NT2/D1 (cell line): ENCODE measurements at regions not wholly inside any gene's neighbourhood (a gene's known extent, or its start where the extent isn't known, plus 50 kb on each side); places are given as distances from the start of the nearest gene placed in this dataset.

Experiments used
- DNase-seq: peaks from one replicate; pipeline ENCODE4 v3.0.0-alpha.2; 2011; ENCODE audit warnings: low read depth, low spot score
- H3K27me3 ChIP-seq: 2 replicates; pipeline ENCODE4 v1.6.0; 2011; ENCODE audit warnings: mild to moderate bottlenecking; ENCODE audit not compliant: insufficient read length, insufficient read depth
- H3K36me3 ChIP-seq: 2 replicates; pipeline ENCODE4 v1.6.1; 2011; ENCODE audit warnings: mild to moderate bottlenecking, low read length, mixed read lengths; ENCODE audit not compliant: insufficient read depth, insufficient read length
- H3K4me1 ChIP-seq: 2 replicates; pipeline ENCODE4 v1.5.1; 2011; ENCODE audit not compliant: insufficient read depth, insufficient read length
- H3K4me3 ChIP-seq: 2 replicates; pipeline ENCODE4 v1.5.1; 2011; ENCODE audit warnings: low read depth; ENCODE audit not compliant: insufficient read length
- H3K9ac ChIP-seq: 2 replicates; pipeline ENCODE4 v1.6.0; 2011; ENCODE audit warnings: low read depth; ENCODE audit not compliant: insufficient read length
- H3K9me3 ChIP-seq: 2 replicates; pipeline ENCODE4 v1.5.1; 2011; ENCODE audit warnings: mild to moderate bottlenecking, low read length; ENCODE audit not compliant: insufficient read depth
- SUZ12 ChIP-seq: IDR thresholded peaks from 2 replicates; pipeline ENCODE4 v1.6.1; 2011; ENCODE audit not compliant: insufficient read length, insufficient read depth; ENCODE audit errors: extremely low read depth
- YY1 ChIP-seq: IDR thresholded peaks from 2 replicates; pipeline ENCODE4 v1.6.1; 2011; ENCODE audit not compliant: insufficient read length, insufficient read depth
- ZNF274 ChIP-seq: IDR thresholded peaks from 2 replicates; pipeline ENCODE4 v1.6.1; 2011; ENCODE audit warnings: mild to moderate bottlenecking, low read depth, low read length

- no peaks in the 10 kb centered on the region for H3K9me3 ChIP-seq
- no peaks in the 10 kb centered on the region for H3K36me3 ChIP-seq
- H3K27me3 ChIP-seq: no peaks in the 10 kb centered on the region
- TF ChIP-seq SUZ12 (no peak), YY1 (no peak), ZNF274 (no peak)
- no peaks in the 10 kb centered on the region for H3K4me1 ChIP-seq
- H3K4me3 ChIP-seq: no peak overlapping the region
- no peak for DNase-seq
- H3K9ac ChIP-seq: no peak overlapping the region
Measured at GRCh38 chr2:157056200-157056676, 201.3 kb upstream of the GALNT5 start.

DNA sequence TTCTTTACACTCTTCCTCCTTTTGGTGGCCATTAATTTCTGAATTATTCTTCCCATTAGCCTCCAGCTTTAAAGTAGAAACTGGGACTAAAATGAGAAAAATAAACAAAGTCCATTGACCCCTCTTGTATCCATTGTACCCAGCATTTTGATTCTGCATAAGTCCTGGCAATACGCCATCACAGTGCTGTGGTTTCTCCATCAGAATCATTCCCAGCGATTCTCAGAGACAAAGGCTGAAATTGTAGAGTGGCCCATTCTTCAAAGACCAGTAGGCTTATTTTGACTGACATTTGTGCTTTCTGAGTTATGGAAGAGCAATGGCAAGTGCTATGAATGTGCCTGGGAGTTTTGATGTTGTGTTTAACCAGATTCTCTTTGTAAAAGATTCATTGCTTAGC, 199.3 kb upstream of the GALNT5 start:
- Histone ChIP-seq H3K9me3 (no peaks in the 10 kb centered on the region), H3K9ac (no peak overlapping the region), H3K36me3 (no peaks in the 10 kb centered on the region), H3K4me3 (no peak overlapping the region), H3K4me1 (no peaks in the 10 kb centered on the region), H3K27me3 (no peaks in the 10 kb centered on the region)
- TF ChIP-seq ZNF274 (no peak), YY1 (no peak), SUZ12 (no peak)
- DNase-seq: no peak

DNA sequence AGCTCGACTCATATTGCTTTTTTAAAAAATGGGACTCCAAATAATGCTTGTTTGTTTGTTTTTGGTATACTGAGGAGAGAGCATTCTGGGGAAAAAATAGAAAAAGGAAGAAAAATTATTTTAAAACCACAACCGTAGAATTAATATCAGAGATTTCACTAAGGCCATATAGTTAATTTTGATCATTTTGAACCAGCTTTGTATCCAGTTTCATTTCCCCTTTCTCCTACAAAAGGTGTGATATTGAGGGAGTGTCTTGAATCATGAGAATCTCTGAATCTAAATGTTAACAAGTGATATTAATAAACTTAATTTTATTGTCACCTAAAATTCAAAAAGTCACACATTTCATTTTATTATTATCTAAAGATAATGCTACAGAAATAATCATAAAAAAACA, 198.5 kb upstream of the GALNT5 start:
- no peaks in the 10 kb centered on the region for H3K27me3 ChIP-seq
- H3K36me3 ChIP-seq: no peaks in the 10 kb centered on the region
- H3K9ac ChIP-seq: no peak overlapping the region
- no peak for DNase-seq
- TF ChIP-seq ZNF274 (no peak), YY1 (no peak), SUZ12 (no peak)
- no peaks in the 10 kb centered on the region for H3K4me1 ChIP-seq
- H3K4me3 ChIP-seq: no peak overlapping the region
- no peaks in the 10 kb centered on the region for H3K9me3 ChIP-seq

GRCh38 chr2:157061799-157062198, 195.7 kb upstream of the GALNT5 start:
- no peak for DNase-seq
- no peak overlapping the region for H3K4me3 ChIP-seq

GRCh38 chr2:157067562-157067961, 189.9 kb upstream of the GALNT5 start:
- DNase-seq: no peak
- Histone ChIP-seq H3K27me3 (no peaks in the 10 kb centered on the region), H3K36me3 (no peaks in the 10 kb centered on the region), H3K4me1 (no peaks in the 10 kb centered on the region), H3K9me3 (no peaks in the 10 kb centered on the region), H3K4me3 (no peak overlapping the region), H3K9ac (no peak overlapping the region)
- TF ChIP-seq YY1 (no peak), ZNF274 (no peak), SUZ12 (no peak)

More at GRCh38 chr2:157061799-157062198, 195.7 kb upstream of the GALNT5 start:
- Histone ChIP-seq H3K9ac (no peak overlapping the region), H3K9me3 (no peaks in the 10 kb centered on the region), H3K27me3 (no peaks in the 10 kb centered on the region), H3K36me3 (no peaks in the 10 kb centered on the region), H3K4me1 (no peaks in the 10 kb centered on the region)
- no peak for TF ChIP-seq ZNF274

DNA sequence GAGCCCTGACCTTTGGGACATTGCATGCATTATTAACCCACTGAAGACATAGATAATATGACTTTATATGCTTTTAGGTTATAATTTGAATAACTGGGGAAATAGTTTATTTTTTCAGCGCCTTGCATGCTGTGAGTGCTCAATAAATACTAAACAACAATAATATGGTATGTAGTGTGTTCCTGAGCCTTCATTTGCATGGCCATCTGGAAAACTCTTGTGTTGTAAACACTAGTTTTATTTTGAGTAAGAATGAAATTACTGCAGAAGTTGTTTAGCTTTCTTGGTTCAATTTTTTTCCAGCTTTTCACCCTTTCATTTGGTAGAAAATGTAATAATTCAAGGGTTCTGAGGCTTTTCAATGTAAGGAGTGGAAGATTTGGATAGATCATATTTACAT, 189.3 kb upstream of the GALNT5 start:
- no peak for DNase-seq
- no peak for TF ChIP-seq YY1
- no peak for TF ChIP-seq ZNF274
- no peak for TF ChIP-seq SUZ12

DNA sequence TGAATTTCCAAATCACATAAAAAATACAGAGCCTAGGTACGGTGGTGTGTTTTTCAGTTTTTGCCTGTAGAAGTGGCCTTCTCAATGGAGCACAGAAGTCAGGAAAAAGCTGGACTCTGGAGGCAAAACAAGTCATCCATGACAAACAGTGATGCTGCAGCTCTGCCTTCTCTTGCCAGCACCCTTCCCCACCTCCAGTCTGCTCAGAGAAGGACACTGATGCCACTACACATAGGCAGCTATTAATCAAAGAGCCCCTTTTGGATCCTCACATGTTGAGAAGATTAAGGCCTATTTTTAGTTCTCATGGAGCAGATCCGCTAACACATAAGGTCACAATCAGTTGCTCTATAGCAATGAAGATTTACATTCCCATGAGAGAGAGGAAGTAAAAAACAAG, 181.6 kb upstream of the GALNT5 start:
- H3K9me3 ChIP-seq: no peaks in the 10 kb centered on the region
- H3K9ac ChIP-seq: no peak overlapping the region
- no peak for DNase-seq
- TF ChIP-seq SUZ12 (no peak), ZNF274 (no peak), YY1 (no peak)
- no peaks in the 10 kb centered on the region for H3K36me3 ChIP-seq
- H3K4me3 ChIP-seq: no peak overlapping the region
- H3K4me1 ChIP-seq: no peaks in the 10 kb centered on the region
- H3K27me3 ChIP-seq: no peaks in the 10 kb centered on the region

More for the DNA sequence above, 189.3 kb upstream of the GALNT5 start:
- H3K4me3 ChIP-seq: no peak overlapping the region
- no peak overlapping the region for H3K9ac ChIP-seq
- no peaks in the 10 kb centered on the region for H3K27me3 ChIP-seq
- H3K9me3 ChIP-seq: no peaks in the 10 kb centered on the region
- H3K36me3 ChIP-seq: no peaks in the 10 kb centered on the region
- H3K4me1 ChIP-seq: no peaks in the 10 kb centered on the region

DNA sequence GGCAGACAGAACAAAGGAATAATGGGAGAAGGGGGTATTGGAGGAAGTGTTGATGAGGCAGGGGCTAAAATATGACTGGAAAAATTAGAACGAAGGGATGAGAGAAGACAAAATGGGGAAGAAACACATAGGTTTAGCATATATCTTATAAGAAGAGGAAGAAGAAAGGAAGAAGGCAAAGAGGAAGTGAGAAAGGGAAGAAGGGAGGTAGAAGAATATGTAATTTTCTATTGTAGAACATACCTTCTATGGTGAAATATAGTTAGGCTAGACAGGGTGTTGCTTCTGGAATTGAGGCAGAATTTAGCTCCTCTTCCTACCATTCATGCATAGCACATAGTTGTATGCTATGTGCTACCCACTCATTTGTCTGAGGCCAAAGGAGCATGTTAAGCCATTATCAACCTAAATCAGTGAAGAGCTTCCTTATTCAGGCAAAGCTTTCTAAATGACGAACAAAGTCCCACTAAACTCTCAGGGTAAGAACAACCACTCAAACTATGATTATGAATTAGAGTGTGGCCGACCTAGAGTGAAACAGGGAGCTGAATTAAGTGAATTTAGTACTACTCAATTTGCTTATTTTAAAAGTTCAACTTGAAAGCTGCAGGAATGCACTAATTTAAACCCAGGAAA, 180.9 kb upstream of the GALNT5 start:
- Histone ChIP-seq H3K9me3 (no peaks in the 10 kb centered on the region), H3K36me3 (no peaks in the 10 kb centered on the region), H3K9ac (no peak overlapping the region), H3K4me3 (no peak overlapping the region), H3K4me1 (no peaks in the 10 kb centered on the region), H3K27me3 (no peaks in the 10 kb centered on the region)
- TF ChIP-seq YY1 (no peak), ZNF274 (no peak), SUZ12 (no peak)
- DNase-seq: no peak
